Testis (tissue), 2 donors: ENCODE measurements at regions not wholly inside any gene's neighbourhood (a gene's known extent, or its start where the extent isn't known, plus 50 kb on each side); places are given as distances from the start of the nearest gene placed in this dataset.
"Not testable (repeated sequence)": the region's sequence is repeated elsewhere in the genome, so short reads cannot be mapped to it uniquely, and the experiment has no call there.

ENCODE experiments used
- CTCF ChIP-seq, 3 experiments: fragments of 450-650 bp in 2 of 3; fragments of 200-600 bp in 1 of 3; sonication (generic) in 1 of 3; IDR thresholded peaks; one replicate each; pipeline ENCODE4 v1.5.1; 2016 to 2019; ENCODE audit warnings: antibody characterized with exemption in 3 of 3, mild to moderate bottlenecking in 2 of 3, moderate library complexity in 1 of 3
- POLR2A ChIP-seq: fragments of 450-650 bp; IDR thresholded peaks from one replicate; pipeline ENCODE4 v1.6.1; 2017; ENCODE audit warnings: antibody characterized with exemption, mild to moderate bottlenecking, moderate library complexity

GRCh38 chr20:47908361-47909035 is 123.2 kb upstream of the SULF2 start:
- TF ChIP-seq CTCF (IDR thresholded peaks at IDR 0.05); POLR2A: not testable (repeated sequence)
